Stimulated activated CD8-positive, alpha-beta memory T cell treated with anti-CD3 and anti-CD28 coated beads, Interleukin-15, amount 100 ng/mL, for 4 hours (primary cell): ENCODE measurements at regions not wholly inside any gene's neighbourhood (a gene's known extent, or its start where the extent isn't known, plus 50 kb on each side); places are given as distances from the start of the nearest gene placed in this dataset.

Experiments used
- DNase-seq, 2 donors: peaks; one replicate each; pipeline ENCODE4 v3.0.0-alpha.2; 2020; ENCODE audit warnings: low read depth in 2 of 2

GRCh38 chr2:7210712-7211111 lies 293.5 kb downstream of the RNF144A start:
- no peak for DNase-seq

GRCh38 chr2:7225848-7226247 lies 308.6 kb downstream of the RNF144A start:
- no peak for DNase-seq

GRCh38 chr2:7226501-7226900 lies 309.3 kb downstream of the RNF144A start:
- DNase-seq = no peak

- no peak for DNase-seq
These were observed 315.9 kb downstream of the RNF144A start for GRCh38 chr2:7233126-7233525.

- DNase-seq = no peak
These were observed 320.3 kb downstream of the RNF144A start for GRCh38 chr2:7237466-7237865.

GRCh38 chr2:7239078-7239477 lies 321.9 kb downstream of the RNF144A start:
- DNase-seq = no peak

GRCh38 chr2:7241041-7241745 lies 324.0 kb downstream of the RNF144A start:
- DNase-seq = no peak

GRCh38 chr2:7242189-7242867 lies 325.1 kb downstream of the RNF144A start:
- no peak for DNase-seq

GRCh38 chr2:7243276-7243675 lies 326.1 kb downstream of the RNF144A start:
- DNase-seq = no peak

GRCh38 chr2:7256377-7256776 lies 339.2 kb downstream of the RNF144A start:
- no peak for DNase-seq

GRCh38 chr2:7262727-7263126 lies 345.5 kb downstream of the RNF144A start:
- DNase-seq = no peak

GRCh38 chr2:7264791-7265190 lies 347.6 kb downstream of the RNF144A start:
- DNase-seq = no peak

GRCh38 chr2:7265286-7265685 lies 348.1 kb downstream of the RNF144A start:
- DNase-seq = no peak

GRCh38 chr2:7269106-7269643 lies 352.0 kb downstream of the RNF144A start:
- DNase-seq = no peak

- no peak for DNase-seq
These were observed 352.8 kb downstream of the RNF144A start for GRCh38 chr2:7270011-7270431.

- DNase-seq = no peak
These were observed 355.0 kb downstream of the RNF144A start for GRCh38 chr2:7272210-7272609.

GRCh38 chr2:7278984-7279383 lies 361.8 kb downstream of the RNF144A start:
- no peak for DNase-seq

GRCh38 chr2:7279421-7279949 lies 362.3 kb downstream of the RNF144A start:
- DNase-seq = no peak

GRCh38 chr2:7280790-7281189 lies 363.6 kb downstream of the RNF144A start:
- DNase-seq = no peak

GRCh38 chr2:7281231-7282201 lies 364.3 kb downstream of the RNF144A start:
- DNase-seq = no peak

- DNase-seq = no peak
These were observed 368.9 kb downstream of the RNF144A start for GRCh38 chr2:7286120-7286519.

- no peak for DNase-seq
These were observed 371.3 kb downstream of the RNF144A start for GRCh38 chr2:7288484-7288883.
